GM19328 (cell line): ENCODE measurements at regions not wholly inside any gene's neighbourhood (a gene's known extent, or its start where the extent isn't known, plus 50 kb on each side); places are given as distances from the start of the nearest gene placed in this dataset.
"Not testable (repeated sequence)": the region's sequence is repeated elsewhere in the genome, so short reads cannot be mapped to it uniquely, and the experiment has no call there.

Experiments
- ATAC-seq: cut with Tn5 transposase; IDR thresholded peaks from one replicate; pipeline ENCODE4 v1.9.1; 2021; ENCODE audit warnings: mild to moderate bottlenecking, moderate library complexity; ENCODE audit not compliant: unreplicated experiment

DNA sequence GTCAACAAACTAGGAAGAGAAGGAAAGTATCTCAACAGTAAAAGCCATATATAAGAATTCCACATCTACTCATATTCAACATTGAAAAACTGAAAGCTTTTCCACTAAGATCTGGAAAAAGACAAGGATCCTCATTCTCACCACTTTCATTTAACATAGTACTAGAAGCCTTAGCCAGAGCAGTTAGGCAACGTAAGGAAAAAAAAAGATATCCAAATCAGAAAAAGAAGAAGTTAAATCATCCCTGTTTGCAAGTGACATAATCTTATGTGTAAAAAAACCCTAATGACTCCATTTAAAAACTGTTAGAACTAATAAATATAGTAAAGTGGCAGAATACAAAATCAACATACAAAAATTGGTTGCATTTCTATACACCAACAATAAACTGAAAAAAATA, 426.2 kb downstream of the BCAT1 start:
- no peak for ATAC-seq

DNA sequence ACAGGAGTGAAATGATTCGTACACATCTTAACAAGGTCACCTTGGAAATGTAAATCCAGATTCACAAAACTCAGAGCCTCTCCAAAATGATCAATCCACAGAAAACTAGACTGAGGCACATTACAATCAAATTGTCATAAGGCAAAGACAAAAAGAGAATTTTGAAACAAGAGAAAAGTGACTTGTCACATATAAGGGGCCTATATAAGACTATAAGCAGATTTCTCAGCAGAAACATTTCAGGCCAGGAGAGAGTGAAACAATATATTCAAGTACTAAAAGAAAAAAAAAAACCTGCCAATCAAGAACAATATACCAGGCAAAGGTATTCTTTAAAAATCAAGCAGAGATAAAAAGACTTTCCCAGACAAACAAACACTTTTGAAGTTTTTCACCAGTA, 429.1 kb downstream of the BCAT1 start:
- no peak for ATAC-seq

DNA sequence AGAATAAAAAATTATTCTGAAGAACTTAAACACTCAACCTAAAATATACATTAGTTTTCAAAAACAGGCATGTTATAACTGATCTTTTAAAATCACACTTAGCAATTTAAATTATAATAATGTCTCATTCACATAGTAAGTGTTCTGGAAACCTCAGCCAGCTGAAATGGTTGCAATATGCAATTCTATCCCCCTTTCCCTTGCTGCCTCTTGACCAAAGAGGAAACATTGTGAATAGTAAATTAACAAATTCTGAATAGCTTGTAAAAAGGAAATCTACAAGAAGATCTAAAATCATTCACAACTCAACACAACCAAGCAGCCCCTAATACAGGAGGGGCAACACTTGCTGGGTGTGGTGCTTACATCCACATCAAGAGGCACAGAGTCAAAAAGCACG, 431.9 kb downstream of the BCAT1 start:
- ATAC-seq, result no peak

GRCh38 chr12:24510581-24511125, 438.2 kb downstream of the BCAT1 start:
- no peak for ATAC-seq

DNA sequence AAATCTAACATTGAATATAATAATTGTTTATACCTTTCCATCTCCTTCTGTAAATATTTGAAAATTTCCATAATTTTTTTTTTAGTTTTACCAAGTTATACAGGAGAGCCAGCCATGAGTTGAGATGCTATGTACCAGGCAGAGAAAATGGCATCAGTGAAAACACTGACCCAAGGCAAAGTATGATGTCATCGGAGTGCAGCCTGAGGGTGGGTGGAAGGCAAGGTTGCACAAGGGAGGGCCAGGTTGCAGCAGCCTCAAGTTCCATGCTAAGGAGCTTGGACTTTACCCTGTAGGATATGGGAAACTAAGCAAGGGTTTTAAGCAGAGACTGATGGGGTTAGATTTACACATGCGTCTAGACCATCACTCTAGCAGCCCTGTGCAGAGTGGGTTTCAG, 441.1 kb downstream of the BCAT1 start:
- no peak for ATAC-seq

GRCh38 chr12:24505366-24506015, 443.4 kb downstream of the BCAT1 start:
- no peak for ATAC-seq

DNA sequence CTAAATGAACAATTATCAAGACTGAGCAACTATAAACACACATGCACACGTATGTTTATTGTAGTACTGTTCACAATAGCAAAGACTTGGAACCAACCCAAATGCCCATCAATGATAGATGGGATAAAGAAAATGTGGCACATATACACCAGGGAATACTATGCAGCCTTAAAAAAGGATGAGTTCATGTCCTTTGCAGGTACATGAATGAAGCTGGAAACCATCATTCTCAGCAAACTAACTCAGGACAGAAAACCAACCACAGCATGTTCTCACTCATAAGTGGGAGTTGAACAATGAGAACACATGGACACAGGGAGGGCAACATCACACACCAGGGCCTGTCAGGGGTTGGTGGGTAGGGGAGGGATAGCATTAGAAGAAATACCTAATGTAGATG, 445.4 kb downstream of the BCAT1 start:
- ATAC-seq, result not testable (repeated sequence)

- ATAC-seq, result no peak
These were observed 448.1 kb downstream of the BCAT1 start for GRCh38 chr12:24500831-24501230.

DNA sequence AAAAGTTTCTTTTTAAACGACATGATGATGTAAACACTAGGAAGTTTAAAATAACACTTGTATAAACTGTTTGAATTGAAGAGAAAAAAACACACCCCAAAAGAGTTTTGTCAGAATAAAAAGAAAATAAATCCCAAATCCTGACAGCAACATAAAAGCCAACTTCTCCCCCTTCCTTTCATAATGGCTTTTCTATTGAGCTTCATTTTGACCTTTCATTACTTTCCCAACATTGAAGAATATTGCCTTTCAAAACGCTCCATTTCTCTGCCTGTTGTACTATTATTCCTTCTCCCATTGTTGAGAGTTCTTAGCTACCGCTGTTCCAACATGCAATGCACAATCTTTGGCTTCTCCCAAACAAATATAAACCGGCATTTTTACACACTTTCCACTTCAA, 448.5 kb downstream of the BCAT1 start:
- no peak for ATAC-seq

GRCh38 chr12:24499151-24500146, 449.5 kb downstream of the BCAT1 start:
- no peak for ATAC-seq

GRCh38 chr12:24496755-24497154, 452.1 kb downstream of the BCAT1 start:
- no peak for ATAC-seq

- ATAC-seq, result no peak
These were observed 454.5 kb downstream of the BCAT1 start for GRCh38 chr12:24494401-24494800.

GRCh38 chr12:24491968-24492367, 456.9 kb downstream of the BCAT1 start:
- ATAC-seq, result no peak

DNA sequence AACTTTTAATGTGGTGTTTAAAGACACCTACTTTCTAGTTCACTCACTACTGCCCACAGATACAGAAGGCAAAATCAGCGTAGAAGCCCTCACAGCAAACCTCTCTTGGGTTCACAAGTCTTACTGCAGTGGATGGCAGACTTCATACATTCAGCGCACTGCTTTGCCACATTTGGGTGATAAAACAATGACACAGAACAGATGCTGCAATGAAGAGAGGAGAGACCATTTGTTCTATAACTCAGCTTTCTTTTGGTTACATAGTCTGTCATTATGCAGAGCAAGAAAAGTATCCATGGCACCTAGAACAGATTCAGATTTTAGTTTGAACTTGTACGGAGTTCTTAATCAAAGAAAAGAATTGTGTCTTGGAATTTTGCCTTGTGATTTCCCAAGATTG, 459.0 kb downstream of the BCAT1 start:
- no peak for ATAC-seq

DNA sequence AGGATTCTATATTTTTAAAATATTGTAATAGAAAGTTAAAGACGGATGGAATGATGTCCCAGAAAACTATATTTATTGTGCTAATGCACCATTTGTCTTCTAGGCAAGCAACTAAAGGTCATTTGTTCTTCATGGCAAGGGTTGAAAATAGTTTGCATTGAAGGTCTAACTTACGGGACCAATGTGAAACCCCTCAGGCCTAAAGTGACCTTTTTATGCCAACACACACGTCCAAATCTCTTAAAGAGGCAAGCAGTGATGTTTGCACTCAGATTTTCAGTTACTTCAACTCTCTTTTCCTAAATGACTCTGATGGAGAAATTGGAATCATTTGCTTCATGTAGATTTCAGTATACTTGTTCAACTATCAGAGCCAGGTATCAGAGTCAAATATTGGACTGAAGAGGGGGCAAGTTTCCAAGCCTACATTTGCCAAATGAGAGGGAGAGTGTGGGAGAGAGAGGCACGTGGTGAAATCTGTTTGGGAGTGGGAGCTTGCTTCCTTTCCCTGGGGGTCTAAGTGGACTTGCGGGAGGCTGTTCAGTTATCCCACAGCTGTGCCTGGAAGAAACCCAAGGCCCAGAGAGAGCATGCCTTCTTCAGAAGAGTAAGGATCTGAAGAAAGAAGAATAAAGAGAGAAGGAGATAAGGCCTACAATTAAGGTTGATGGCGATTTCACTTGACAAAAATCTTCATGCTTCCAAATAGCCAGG, 459.8 kb downstream of the BCAT1 start:
- no peak for ATAC-seq

GRCh38 chr12:24488091-24488596, 460.8 kb downstream of the BCAT1 start:
- no peak for ATAC-seq

DNA sequence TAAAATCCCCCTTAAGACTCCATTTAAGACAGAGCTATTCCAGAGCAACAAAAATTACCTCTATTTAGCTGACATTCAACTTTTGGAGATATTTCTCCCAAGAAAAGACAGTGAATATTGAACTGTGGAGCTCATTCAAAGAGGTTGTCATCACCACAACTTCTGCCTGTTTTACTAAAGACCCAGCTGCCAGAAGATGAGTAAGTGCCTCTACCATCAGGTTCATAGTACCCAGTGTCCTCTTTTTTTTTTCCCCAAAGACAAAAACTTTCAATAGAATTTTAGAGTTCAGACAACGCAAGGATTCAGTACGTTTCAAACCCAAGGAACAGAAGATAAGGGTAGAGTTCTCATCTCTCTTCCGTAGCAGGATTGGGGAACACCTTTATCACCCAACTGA, 461.3 kb downstream of the BCAT1 start:
- ATAC-seq, result no peak

DNA sequence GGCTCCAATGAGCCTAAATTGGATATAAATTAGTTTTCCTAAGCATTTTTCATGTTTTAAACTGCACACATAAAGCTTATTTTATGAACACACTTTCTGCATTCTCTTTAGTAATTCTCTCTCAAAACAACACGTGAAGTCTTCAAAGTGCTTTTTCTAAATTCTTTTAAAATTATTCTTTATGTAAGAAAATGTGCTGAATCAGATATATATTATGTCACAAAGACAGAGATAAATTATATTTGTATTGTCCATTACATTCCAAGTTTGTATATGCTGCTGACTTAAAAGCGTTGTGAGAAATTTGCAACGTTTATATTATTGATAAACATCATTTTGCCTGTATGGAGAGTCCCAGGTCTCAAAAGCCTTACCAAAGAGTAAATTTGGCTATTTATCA, 465.2 kb downstream of the BCAT1 start:
- ATAC-seq, result no peak

- no peak for ATAC-seq
These were observed 465.9 kb downstream of the BCAT1 start for GRCh38 chr12:24482882-24483604.

DNA sequence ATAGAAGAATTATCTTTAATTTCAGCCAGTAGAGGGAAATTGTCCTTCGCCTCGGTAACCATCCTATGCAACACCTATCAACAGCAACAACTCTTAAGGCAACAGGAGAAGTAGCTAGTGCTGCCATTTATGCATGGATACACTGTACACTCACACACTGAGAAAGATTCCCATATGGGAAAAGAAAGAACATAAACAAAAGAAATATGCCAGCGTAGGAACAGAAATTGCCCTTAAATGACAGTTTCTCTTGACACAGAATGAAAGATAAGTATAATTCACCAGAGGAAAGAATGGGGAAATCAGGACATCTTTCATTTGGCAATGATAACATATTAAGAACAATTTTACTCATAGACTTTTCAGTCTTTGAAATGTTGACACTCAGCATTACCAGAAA, 466.9 kb downstream of the BCAT1 start:
- no peak for ATAC-seq
